T-helper 2 cell treated with Interferon-gamma antibody and Interleukin-4, amounts not matched to agents 5 μg/mL and 100 μg/mL, for 36 hours (primary cell): ENCODE measurements at regions not wholly inside any gene's neighbourhood (a gene's known extent, or its start where the extent isn't known, plus 50 kb on each side); places are given as distances from the start of the nearest gene placed in this dataset.

ENCODE experiments used
- DNase-seq: peaks from one replicate; pipeline ENCODE4 v3.0.0; 2021; ENCODE audit warnings: low spot score
- H3K27ac Mint-ChIP-seq: one replicate; pipeline ENCODE4 v1.8.0; 2021; ENCODE audit warnings: mild to moderate bottlenecking, mixed read lengths
- H3K27me3 Mint-ChIP-seq: one replicate; pipeline ENCODE4 v1.8.0; 2021; ENCODE audit warnings: low read depth, mixed read lengths
- H3K36me3 Mint-ChIP-seq: one replicate; pipeline ENCODE4 v1.8.0; 2021; ENCODE audit warnings: low read depth, mixed read lengths
- H3K4me1 Mint-ChIP-seq: one replicate; pipeline ENCODE4 v1.8.0; 2021; ENCODE audit warnings: low read depth, mixed read lengths
- H3K4me3 Mint-ChIP-seq: one replicate; pipeline ENCODE4 v1.8.0; 2022; ENCODE audit warnings: mild to moderate bottlenecking, moderate library complexity, mixed read lengths
- H3K9me3 Mint-ChIP-seq: one replicate; pipeline ENCODE4 v1.8.0; 2021; ENCODE audit warnings: mixed read lengths

GRCh38 chr4:160213366-160213765 is 1110.5 kb downstream of the RAPGEF2 start:
- Mint-ChIP-seq H3K4me1 (no peaks in the 10 kb centered on the region), H3K27ac (no peak overlapping the region), H3K4me3 (no peak overlapping the region), H3K9me3 (peaks cover 35% of the 10 kb centered on the region), H3K27me3 (no peaks in the 10 kb centered on the region), H3K36me3 (no peaks in the 10 kb centered on the region)
- no peak for DNase-seq

- Mint-ChIP-seq H3K4me3 (no peak overlapping the region), H3K4me1 (no peaks in the 10 kb centered on the region), H3K9me3 (peaks cover 41% of the 10 kb centered on the region), H3K27ac (no peak overlapping the region), H3K27me3 (no peaks in the 10 kb centered on the region), H3K36me3 (no peaks in the 10 kb centered on the region)
- no peak for DNase-seq
Observed at GRCh38 chr4:160217352-160217751, 1114.5 kb downstream of the RAPGEF2 start.

GRCh38 chr4:160224049-160224448 is 1121.2 kb downstream of the RAPGEF2 start:
- Mint-ChIP-seq H3K27me3 (no peaks in the 10 kb centered on the region), H3K9me3 (peaks cover 15% of the 10 kb centered on the region), H3K4me3 (no peak overlapping the region), H3K27ac (no peak overlapping the region), H3K36me3 (no peaks in the 10 kb centered on the region), H3K4me1 (no peaks in the 10 kb centered on the region)
- no peak for DNase-seq

GRCh38 chr4:160233141-160233540 is 1130.3 kb downstream of the RAPGEF2 start:
- H3K27ac Mint-ChIP-seq = no peak overlapping the region
- H3K36me3 Mint-ChIP-seq = no peaks in the 10 kb centered on the region
- no peaks in the 10 kb centered on the region for H3K4me1 Mint-ChIP-seq
- no peak for DNase-seq
- no peak overlapping the region for H3K4me3 Mint-ChIP-seq
- H3K9me3 Mint-ChIP-seq = peaks cover 11% of the 10 kb centered on the region
- no peaks in the 10 kb centered on the region for H3K27me3 Mint-ChIP-seq

DNA sequence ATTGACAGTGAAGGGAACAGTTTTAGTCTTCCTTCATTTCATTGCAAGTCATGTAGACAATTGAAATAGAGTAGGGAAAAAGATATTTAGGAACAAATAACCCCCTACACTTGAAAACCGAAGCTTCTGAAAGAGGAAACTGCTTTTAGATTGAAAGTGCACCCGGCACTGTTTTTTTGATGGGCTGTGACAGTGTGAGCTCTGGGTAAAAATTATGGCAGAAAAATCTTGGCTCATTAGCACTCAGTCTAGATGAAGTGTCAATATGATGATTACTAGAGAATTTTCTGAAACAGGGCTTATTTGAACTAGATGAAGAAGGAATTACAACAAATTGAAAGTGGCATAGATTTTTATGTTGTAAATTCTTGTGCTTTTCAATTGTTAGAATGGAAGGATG is 1132.4 kb downstream of the RAPGEF2 start:
- no peak overlapping the region for H3K4me3 Mint-ChIP-seq
- H3K9me3 Mint-ChIP-seq = peaks cover 14% of the 10 kb centered on the region
- H3K27me3 Mint-ChIP-seq = no peaks in the 10 kb centered on the region
- no peaks in the 10 kb centered on the region for H3K4me1 Mint-ChIP-seq
- H3K36me3 Mint-ChIP-seq = no peaks in the 10 kb centered on the region
- no peak for DNase-seq
- H3K27ac Mint-ChIP-seq = no peak overlapping the region

GRCh38 chr4:160235771-160236170 is 1132.9 kb downstream of the RAPGEF2 start:
- H3K9me3 Mint-ChIP-seq = peaks cover 14% of the 10 kb centered on the region
- H3K27ac Mint-ChIP-seq = no peak overlapping the region
- no peak overlapping the region for H3K4me3 Mint-ChIP-seq
- no peaks in the 10 kb centered on the region for H3K36me3 Mint-ChIP-seq
- DNase-seq = no peak
- no peaks in the 10 kb centered on the region for H3K27me3 Mint-ChIP-seq
- H3K4me1 Mint-ChIP-seq = no peaks in the 10 kb centered on the region

DNA sequence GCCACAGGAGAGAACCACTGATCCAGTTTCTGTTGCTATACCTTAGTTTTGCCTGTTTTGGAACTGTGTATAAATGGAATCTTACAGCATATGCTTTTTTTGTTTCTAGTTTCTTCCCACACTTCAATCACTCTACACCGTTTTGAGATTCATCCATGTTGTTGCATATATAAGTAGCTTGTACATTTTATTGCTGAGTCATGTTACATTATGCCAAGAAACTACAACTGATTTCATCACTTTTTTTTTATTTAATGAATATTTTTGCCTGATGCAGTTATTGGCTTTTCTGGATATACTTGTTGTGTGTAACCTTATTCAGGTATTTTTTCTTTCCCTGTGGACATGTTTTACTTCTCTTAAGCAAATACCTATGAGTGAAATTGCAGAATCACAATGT is 1135.9 kb downstream of the RAPGEF2 start:
- DNase-seq = no peak
- Mint-ChIP-seq H3K27me3 (no peaks in the 10 kb centered on the region), H3K4me1 (no peaks in the 10 kb centered on the region), H3K27ac (no peak overlapping the region), H3K36me3 (no peaks in the 10 kb centered on the region), H3K9me3 (peaks cover 19% of the 10 kb centered on the region), H3K4me3 (no peak overlapping the region)

DNA sequence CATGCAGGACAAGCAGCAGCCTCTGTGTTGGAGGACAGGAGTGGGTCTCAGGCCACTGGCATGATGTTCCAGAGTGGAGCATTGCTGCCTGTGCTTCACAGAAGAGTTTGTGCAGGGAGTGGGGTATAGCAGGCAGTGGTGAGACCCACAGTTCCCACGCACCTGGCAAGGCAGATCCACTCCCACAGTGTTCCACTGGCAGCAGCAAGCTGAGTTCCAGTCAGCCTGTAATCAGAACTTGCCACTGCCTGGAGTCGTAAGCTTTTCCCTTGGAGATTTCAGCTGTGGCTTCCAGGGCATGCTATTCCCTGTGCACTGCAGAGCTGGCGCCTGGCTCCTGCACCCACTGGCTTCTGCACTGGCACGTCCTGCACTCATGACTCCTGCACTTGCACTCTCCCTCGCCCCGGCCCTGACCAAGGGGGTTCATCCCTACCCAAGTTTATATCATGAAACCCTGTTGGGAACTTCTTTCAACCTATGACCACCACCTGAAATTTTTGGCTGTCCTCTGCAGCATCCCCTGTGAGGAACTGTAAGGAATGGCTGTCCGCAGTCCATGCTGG is 1144.3 kb downstream of the RAPGEF2 start:
- Mint-ChIP-seq H3K27ac (no peak overlapping the region), H3K27me3 (no peaks in the 10 kb centered on the region), H3K9me3 (peaks cover 21% of the 10 kb centered on the region), H3K4me1 (no peaks in the 10 kb centered on the region), H3K4me3 (no peak overlapping the region), H3K36me3 (no peaks in the 10 kb centered on the region)
- DNase-seq = no peak

DNA sequence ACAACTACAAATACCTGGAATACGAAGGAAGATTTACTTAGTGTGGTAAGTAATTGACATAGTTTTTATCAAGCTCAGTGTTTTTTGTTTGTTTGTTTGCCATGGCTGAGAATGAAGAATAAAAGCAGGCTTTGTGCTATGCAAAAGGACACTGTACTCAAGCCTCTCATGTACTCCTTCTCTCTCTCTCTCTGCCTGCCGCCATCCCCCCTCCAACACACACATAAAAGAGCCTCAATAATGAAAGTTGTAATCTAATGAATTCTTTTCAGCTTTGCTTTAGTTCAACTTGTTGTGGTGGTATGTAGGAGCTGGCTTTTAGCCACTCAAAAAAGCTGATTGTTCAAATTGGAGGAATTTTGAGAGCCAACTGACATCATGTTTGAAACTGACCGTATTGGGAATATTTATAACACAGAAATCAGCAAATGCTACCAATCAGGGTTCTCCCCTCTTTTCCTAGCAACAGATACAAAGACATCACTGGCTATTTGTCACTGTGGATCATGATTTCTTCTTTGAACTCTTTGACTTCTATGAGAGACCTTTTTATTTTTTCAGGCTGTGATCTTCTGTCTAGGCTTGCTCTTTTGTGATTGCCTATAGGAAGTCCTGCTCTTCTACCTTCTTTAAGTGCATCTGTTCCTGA is 1148.8 kb downstream of the RAPGEF2 start:
- H3K27me3 Mint-ChIP-seq = no peaks in the 10 kb centered on the region
- no peak for DNase-seq
- no peak overlapping the region for H3K4me3 Mint-ChIP-seq
- H3K36me3 Mint-ChIP-seq = no peaks in the 10 kb centered on the region
- no peak overlapping the region for H3K27ac Mint-ChIP-seq
- no peaks in the 10 kb centered on the region for H3K4me1 Mint-ChIP-seq
- H3K9me3 Mint-ChIP-seq = peaks cover 6% of the 10 kb centered on the region

DNA sequence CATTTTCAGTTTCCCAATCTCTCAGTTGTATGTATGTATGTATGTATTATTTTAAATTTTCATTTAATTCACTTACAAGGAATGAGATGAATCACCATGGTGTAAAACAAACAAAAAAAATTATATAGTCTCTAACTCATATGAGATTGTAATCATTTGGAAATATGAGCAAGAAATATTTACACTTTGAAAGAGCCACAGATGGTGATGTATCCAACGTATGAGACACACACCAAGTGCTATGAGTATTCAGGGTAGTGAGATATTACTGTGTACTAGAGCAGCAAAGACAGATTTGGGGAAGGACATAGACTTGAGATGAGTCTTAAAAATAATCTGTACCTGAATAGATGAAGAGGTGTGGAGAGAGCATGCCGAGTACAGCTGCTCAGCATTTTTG is 1154.4 kb downstream of the RAPGEF2 start:
- Mint-ChIP-seq H3K27me3 (no peaks in the 10 kb centered on the region), H3K27ac (no peak overlapping the region), H3K9me3 (peaks cover 16% of the 10 kb centered on the region), H3K36me3 (no peaks in the 10 kb centered on the region), H3K4me3 (no peak overlapping the region), H3K4me1 (no peaks in the 10 kb centered on the region)
- no peak for DNase-seq

DNA sequence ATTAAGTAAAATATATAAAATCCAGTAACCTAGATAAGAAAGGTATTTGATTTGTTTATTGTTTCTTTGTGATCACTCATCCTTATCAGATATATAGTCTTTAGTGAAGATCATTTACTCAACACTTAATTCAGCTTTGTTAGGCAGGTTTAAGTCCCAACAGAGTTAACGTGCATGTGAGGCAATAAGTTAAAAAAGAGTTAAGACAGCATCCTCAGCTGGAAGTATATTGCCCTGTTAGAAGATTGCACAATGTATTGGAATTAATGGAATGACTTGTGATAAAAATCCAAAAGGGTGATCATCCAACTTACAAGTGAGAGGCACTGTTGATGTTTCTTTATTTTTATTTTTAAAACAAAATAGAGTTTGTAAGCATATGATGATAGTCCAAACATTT is 1162.1 kb downstream of the RAPGEF2 start:
- Mint-ChIP-seq H3K27ac (no peak overlapping the region), H3K36me3 (no peaks in the 10 kb centered on the region), H3K4me3 (no peak overlapping the region), H3K27me3 (no peaks in the 10 kb centered on the region), H3K9me3 (peaks cover 6% of the 10 kb centered on the region), H3K4me1 (no peaks in the 10 kb centered on the region)
- DNase-seq = no peak

GRCh38 chr4:160265836-160266235 is 1163.0 kb downstream of the RAPGEF2 start:
- Mint-ChIP-seq H3K4me1 (no peaks in the 10 kb centered on the region), H3K9me3 (peaks cover 4% of the 10 kb centered on the region)
- DNase-seq = no peak

DNA sequence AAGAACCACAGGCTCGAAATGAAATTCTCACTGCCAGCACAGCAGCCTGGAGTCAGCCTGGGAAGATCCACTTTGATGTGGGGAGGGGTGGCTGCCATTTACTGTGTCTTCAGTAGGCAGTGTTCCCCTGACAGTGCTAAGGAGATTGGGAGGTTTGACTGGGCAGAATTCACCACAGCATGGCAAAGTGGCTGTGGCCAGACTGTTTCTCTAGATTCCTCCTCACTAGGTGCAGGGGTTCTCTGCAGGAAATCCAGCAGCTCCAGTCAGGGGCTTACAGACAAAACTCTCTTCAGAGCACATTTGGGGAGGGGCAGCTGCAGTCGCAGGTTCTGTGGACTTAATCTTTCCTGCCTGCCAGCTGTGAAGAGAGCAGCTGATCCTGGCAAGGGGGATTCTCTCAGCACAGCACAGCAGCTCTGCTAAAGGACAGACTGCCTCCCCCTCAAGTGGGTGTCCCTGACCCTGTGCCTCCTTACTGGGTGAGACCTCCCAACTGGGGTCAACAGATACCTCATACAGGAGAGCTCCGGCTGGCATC is 1174.0 kb downstream of the RAPGEF2 start:
- Mint-ChIP-seq H3K27ac (no peak overlapping the region), H3K36me3 (no peaks in the 10 kb centered on the region), H3K9me3 (peaks cover 44% of the 10 kb centered on the region), H3K4me1 (no peaks in the 10 kb centered on the region), H3K4me3 (no peak overlapping the region), H3K27me3 (no peaks in the 10 kb centered on the region)
- no peak for DNase-seq

More at GRCh38 chr4:160265836-160266235, 1163.0 kb downstream of the RAPGEF2 start:
- H3K4me3 Mint-ChIP-seq = no peak overlapping the region
- no peaks in the 10 kb centered on the region for H3K36me3 Mint-ChIP-seq
- H3K27me3 Mint-ChIP-seq = no peaks in the 10 kb centered on the region
- no peak overlapping the region for H3K27ac Mint-ChIP-seq

DNA sequence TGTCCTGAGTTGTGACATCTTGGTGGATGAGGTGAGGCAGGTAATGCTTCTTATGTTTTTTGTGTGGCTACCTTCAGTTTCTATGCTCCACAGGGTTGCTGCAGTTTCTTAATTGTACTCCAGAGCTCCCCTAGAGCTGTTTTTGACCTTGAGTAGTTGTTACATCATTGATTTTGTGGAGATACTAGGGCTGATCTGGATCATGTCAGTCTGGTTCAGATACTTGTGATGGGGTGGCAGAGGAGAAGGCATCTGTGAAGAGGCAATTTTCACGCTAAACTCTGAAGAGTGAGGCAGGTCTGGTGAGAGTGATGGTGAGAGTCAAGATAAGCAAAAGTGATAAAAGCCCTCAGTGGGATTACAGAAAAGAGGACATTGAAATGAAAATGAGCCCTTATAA is 1180.2 kb downstream of the RAPGEF2 start:
- Mint-ChIP-seq H3K27me3 (no peaks in the 10 kb centered on the region), H3K36me3 (no peaks in the 10 kb centered on the region), H3K4me3 (no peak overlapping the region), H3K9me3 (peaks cover 33% of the 10 kb centered on the region), H3K4me1 (no peaks in the 10 kb centered on the region), H3K27ac (no peak overlapping the region)
- no peak for DNase-seq

- no peaks in the 10 kb centered on the region for H3K36me3 Mint-ChIP-seq
- H3K9me3 Mint-ChIP-seq = peaks cover 31% of the 10 kb centered on the region
- no peak overlapping the region for H3K4me3 Mint-ChIP-seq
- H3K27ac Mint-ChIP-seq = no peak overlapping the region
- no peak for DNase-seq
- H3K27me3 Mint-ChIP-seq = no peaks in the 10 kb centered on the region
- no peaks in the 10 kb centered on the region for H3K4me1 Mint-ChIP-seq
Observed at GRCh38 chr4:160284516-160284915, 1181.6 kb downstream of the RAPGEF2 start.
